PC-9 (cell line): ENCODE measurements at regions not wholly inside any gene's neighbourhood (a gene's known extent, or its start where the extent isn't known, plus 50 kb on each side); places are given as distances from the start of the nearest gene placed in this dataset.

Experiments used
- BruUV-seq: library from RNA; stranded (reverse); fragments of 400-500 nt; replicated peaks from 2 replicates; lab custom pipeline; 2021; lab: Mats Ljungman, UMichigan
- CTCF ChIA-PET: fragments of 300-600 bp; sonication (Branson Sonifier 250); formaldehyde crosslinking; loops from one replicate; lab custom pipeline; 2022; ENCODE audit warnings: antibody characterized with exemption; lab: Charles Lee
- POLR2A ChIA-PET: fragments of 300-600 bp; sonication (Branson Sonifier 250); formaldehyde crosslinking; loops from one replicate; lab custom pipeline; 2022; ENCODE audit warnings: antibody characterized with exemption; ENCODE audit not compliant: unreplicated experiment; lab: Charles Lee
- DNase-seq, 2 experiments: peaks; one replicate each; pipeline versions ENCODE4 v3.0.0 to v3.0.0-alpha.2; 2015 to 2022; ENCODE audit warnings: mixed read lengths in 1 of 2
- H2AFZ ChIP-seq: fragments of 200-600 bp; sonication (generic); 2 replicates; pipeline ENCODE4 v1.8.1; 2017; ENCODE audit warnings: antibody characterized with exemption
- H3F3A ChIP-seq: fragments of 200-600 bp; sonication (generic); 2 replicates; pipeline ENCODE4 v1.8.1; 2017; ENCODE audit warnings: antibody characterized with exemption, mild to moderate bottlenecking, low read depth; ENCODE audit not compliant: insufficient read depth
- H3K27ac ChIP-seq: fragments of 200-600 bp; sonication (generic); 2 replicates; pipeline ENCODE4 v1.6.1; 2016; ENCODE audit warnings: mixed run types
- H3K27me3 ChIP-seq: fragments of 200-600 bp; sonication (generic); 2 replicates; pipeline ENCODE4 v1.6.1; 2016; ENCODE audit warnings: low read depth, mixed run types; ENCODE audit not compliant: insufficient read depth
- H3K36me3 ChIP-seq: fragments of 200-600 bp; sonication (generic); 2 replicates; pipeline ENCODE4 v1.6.1; 2016; ENCODE audit warnings: low read depth, mixed run types
- H3K4me1 ChIP-seq: fragments of 200-600 bp; sonication (generic); replicated peaks from 2 replicates; pipeline ENCODE4 v1.6.1; 2016; ENCODE audit warnings: mixed run types; ENCODE audit not compliant: insufficient read depth
- H3K4me2 ChIP-seq: fragments of 200-600 bp; sonication (generic); 2 replicates; pipeline ENCODE4 v1.6.1; 2017; ENCODE audit warnings: mixed run types
- H3K4me3 ChIP-seq: fragments of 200-600 bp; sonication (generic); 2 replicates; pipeline ENCODE4 v1.6.1; 2016; ENCODE audit warnings: mixed run types
- H3K79me2 ChIP-seq: fragments of 200-600 bp; sonication (generic); 2 replicates; pipeline ENCODE4 v1.6.1; 2017; ENCODE audit warnings: low read depth, mixed run types
- H3K9me2 ChIP-seq: fragments of 200-600 bp; sonication (generic); 2 replicates; pipeline ENCODE4 v1.8.1; 2017; ENCODE audit warnings: mild to moderate bottlenecking; ENCODE audit not compliant: insufficient read depth
- H3K9me3 ChIP-seq: fragments of 200-600 bp; sonication (generic); 2 replicates; pipeline ENCODE4 v1.8.1; 2016; ENCODE audit warnings: low read depth; ENCODE audit not compliant: insufficient read depth
- H4K20me1 ChIP-seq: fragments of 200-600 bp; sonication (generic); 2 replicates; pipeline ENCODE4 v1.8.1; 2017; ENCODE audit not compliant: insufficient read depth
- EZH2 ChIP-seq: fragments of 200-600 bp; sonication (generic); IDR thresholded peaks from 2 replicates; pipeline ENCODE4 v1.8.0; 2017; ENCODE audit warnings: antibody characterized with exemption, low read depth
- intact Hi-C: fragments of 100-400 bp; cut with micrococcal nuclease; formaldehyde crosslinking; loops from one replicate; pipeline ENCODE4 v1.10.0; 2022; ENCODE audit not compliant: unreplicated experiment
- TF ChIP-seq, protein P1 (sequence below): fragments of 200-600 bp; sonication (generic); conservative IDR thresholded peaks from 2 replicates; pipeline ENCODE4 v1.6.1; 2017; ENCODE audit warnings: mixed run types, antibody characterized with exemption, mild to moderate bottlenecking, moderate library complexity

DNA sequence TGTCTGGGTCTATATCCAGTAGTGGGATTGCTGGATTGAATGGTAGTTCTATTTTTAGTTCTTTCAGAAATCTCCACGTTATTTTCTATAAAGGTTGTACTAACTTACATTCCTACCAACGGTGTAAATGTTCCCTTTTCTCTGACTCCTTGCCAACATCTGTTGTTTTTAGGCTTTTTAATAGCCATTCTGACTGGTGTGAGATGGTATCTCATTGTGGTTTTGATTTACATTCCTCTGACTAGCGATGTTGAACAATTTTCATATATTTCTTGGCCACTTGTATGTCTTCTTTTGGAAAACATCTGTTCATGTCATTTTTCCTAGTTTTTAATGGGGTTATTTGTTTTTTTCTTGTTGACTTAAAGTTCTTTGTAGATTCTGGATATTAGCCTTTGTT lies 99.3 kb downstream of the BMP2 start:
- ChIA-PET CTCF (no interaction called here), POLR2A (no interaction called here)
- H3K4me1 ChIP-seq, result no peaks in the 10 kb centered on the region
- no peaks in the 10 kb centered on the region for H3K36me3 ChIP-seq
- DNase-seq, result no peak
- intact Hi-C loops, result no loop called here
- no TSS peak for BruUV-seq
- TF ChIP-seq, protein P1, sequence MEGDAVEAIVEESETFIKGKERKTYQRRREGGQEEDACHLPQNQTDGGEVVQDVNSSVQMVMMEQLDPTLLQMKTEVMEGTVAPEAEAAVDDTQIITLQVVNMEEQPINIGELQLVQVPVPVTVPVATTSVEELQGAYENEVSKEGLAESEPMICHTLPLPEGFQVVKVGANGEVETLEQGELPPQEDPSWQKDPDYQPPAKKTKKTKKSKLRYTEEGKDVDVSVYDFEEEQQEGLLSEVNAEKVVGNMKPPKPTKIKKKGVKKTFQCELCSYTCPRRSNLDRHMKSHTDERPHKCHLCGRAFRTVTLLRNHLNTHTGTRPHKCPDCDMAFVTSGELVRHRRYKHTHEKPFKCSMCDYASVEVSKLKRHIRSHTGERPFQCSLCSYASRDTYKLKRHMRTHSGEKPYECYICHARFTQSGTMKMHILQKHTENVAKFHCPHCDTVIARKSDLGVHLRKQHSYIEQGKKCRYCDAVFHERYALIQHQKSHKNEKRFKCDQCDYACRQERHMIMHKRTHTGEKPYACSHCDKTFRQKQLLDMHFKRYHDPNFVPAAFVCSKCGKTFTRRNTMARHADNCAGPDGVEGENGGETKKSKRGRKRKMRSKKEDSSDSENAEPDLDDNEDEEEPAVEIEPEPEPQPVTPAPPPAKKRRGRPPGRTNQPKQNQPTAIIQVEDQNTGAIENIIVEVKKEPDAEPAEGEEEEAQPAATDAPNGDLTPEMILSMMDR, result no peak
- no peak for TF ChIP-seq EZH2
- H3K9me3 ChIP-seq, result no peaks in the 10 kb centered on the region
- H3K79me2 ChIP-seq, result no peaks in the 10 kb centered on the region
- H3K4me2 ChIP-seq, result no peak overlapping the region
- H4K20me1 ChIP-seq, result no peaks in the 10 kb centered on the region
- no peak overlapping the region; the same call in 1 of the 2 replicates for H2AFZ ChIP-seq
- peaks cover 44% of the 10 kb centered on the region for H3K27me3 ChIP-seq
- H3K4me3 ChIP-seq, result no peak overlapping the region
- no peak overlapping the region for H3K27ac ChIP-seq
- no peaks in the 10 kb centered on the region for H3K9me2 ChIP-seq
- H3F3A ChIP-seq, result no peaks in the 10 kb centered on the region

DNA sequence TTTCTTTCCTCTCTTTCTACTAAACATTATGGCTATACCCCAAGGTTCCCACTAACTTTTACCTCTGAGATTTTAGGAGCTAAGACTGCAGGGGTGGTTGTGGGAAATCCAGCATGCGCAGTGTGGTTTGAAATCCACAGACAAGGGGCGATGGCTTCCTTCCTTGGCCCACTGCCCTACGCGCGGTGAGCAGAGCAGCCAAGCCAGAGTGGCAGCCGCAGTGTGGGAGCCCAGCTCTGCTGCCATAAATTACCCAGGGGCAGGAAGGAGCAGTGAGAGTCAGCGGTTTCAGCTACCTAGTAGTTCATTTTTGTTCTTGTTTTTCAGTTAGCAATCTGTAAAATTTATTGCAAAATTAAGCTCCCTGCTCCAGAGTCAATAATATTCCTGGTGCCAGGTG lies 101.4 kb downstream of the BMP2 start:
- H4K20me1 ChIP-seq, result no peaks in the 10 kb centered on the region
- H3K79me2 ChIP-seq, result no peaks in the 10 kb centered on the region
- H2AFZ ChIP-seq, result no peak overlapping the region
- no peaks in the 10 kb centered on the region for H3K9me3 ChIP-seq
- intact Hi-C loops, result no loop called here
- H3K4me1 ChIP-seq, result no peaks in the 10 kb centered on the region
- no peak overlapping the region for H3K4me3 ChIP-seq
- DNase-seq, result no peak
- ChIA-PET CTCF (no interaction called here), POLR2A (no interaction called here)
- no TSS peak for BruUV-seq
- peaks cover 49% of the 10 kb centered on the region for H3K27me3 ChIP-seq
- no peaks in the 10 kb centered on the region for H3K36me3 ChIP-seq
- H3K4me2 ChIP-seq, result no peak overlapping the region
- no peak overlapping the region for H3K27ac ChIP-seq
- no peaks in the 10 kb centered on the region for H3F3A ChIP-seq
- H3K9me2 ChIP-seq, result no peaks in the 10 kb centered on the region
- no peak for TF ChIP-seq EZH2
- TF ChIP-seq, protein P1, result no peak

DNA sequence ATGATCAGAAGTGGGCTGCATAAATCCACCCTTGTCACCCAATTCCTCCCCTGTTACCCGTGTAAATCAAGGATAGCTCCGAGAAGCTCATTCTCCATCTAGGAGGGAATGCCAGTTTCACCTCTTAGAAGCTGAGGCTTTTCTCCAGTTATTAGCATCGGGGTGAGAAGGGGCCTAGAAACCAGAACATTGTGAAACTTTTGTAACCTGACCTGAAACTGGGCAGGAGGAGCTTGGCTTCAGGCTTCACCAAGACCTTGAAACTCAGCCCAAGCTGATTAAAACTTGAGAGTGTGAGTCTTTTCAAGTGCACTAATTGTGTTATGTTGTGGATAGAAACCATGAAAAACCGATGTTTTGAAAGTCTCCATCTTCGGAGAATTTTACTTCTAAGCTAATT lies 103.1 kb downstream of the BMP2 start:
- no peaks in the 10 kb centered on the region for H3K9me2 ChIP-seq

More for the DNA sequence above, 103.1 kb downstream of the BMP2 start:
- intact Hi-C loops, result no loop called here
- Histone ChIP-seq H3K4me2 (no peak overlapping the region), H3K27ac (no peak overlapping the region), H2AFZ (no peak overlapping the region), H3K4me1 (no peaks in the 10 kb centered on the region), H3K9me3 (no peaks in the 10 kb centered on the region), H3F3A (no peaks in the 10 kb centered on the region), H3K79me2 (no peaks in the 10 kb centered on the region), H4K20me1 (no peaks in the 10 kb centered on the region), H3K4me3 (no peak overlapping the region), H3K36me3 (no peaks in the 10 kb centered on the region), H3K27me3 (peaks cover 42% of the 10 kb centered on the region)
- DNase-seq, result no peak
- ChIA-PET POLR2A (no interaction called here), CTCF (no interaction called here)
- no TSS peak for BruUV-seq
- no peak for TF ChIP-seq EZH2
- TF ChIP-seq, protein P1, result no peak
